Kidney (tissue), 13 donors: ENCODE measurements at regions not wholly inside any gene's neighbourhood (a gene's known extent, or its start where the extent isn't known, plus 50 kb on each side); places are given as distances from the start of the nearest gene placed in this dataset.

Source experiments
- DNase-seq, 5 donors: peaks; one replicate each; pipeline ENCODE4 v3.0.0-alpha.2; 2013 to 2020
- FAIRE-seq: peaks from 2 replicates; lab custom pipeline; 2012; peaks lifted over from hg19 to GRCh38; lab: Jason Lieb, UNC
- H3K27ac ChIP-seq, 2 donors: one replicate each; pipeline ENCODE4 v1.7.0; 2013; ENCODE audit warnings: low read depth in 2 of 2, low read length in 2 of 2, inconsistent platforms in 1 of 2
- H3K27me3 ChIP-seq: one replicate; pipeline ENCODE4 v1.7.1; 2013; ENCODE audit warnings: low read length, inconsistent platforms; ENCODE audit not compliant: control insufficient read depth, insufficient read depth
- H3K36me3 ChIP-seq, 3 donors: one replicate each; pipeline versions ENCODE4 v1.7.0 to v1.7.1; 2013; ENCODE audit warnings: low read length in 3 of 3, control low read depth in 1 of 3, inconsistent platforms in 1 of 3; ENCODE audit not compliant: insufficient read depth in 3 of 3, control insufficient read depth in 2 of 3
- H3K4me1 ChIP-seq, 3 donors: one replicate each; pipeline versions ENCODE4 v1.7.0 to v1.7.1; 2013; ENCODE audit warnings: low read length in 3 of 3, inconsistent platforms in 1 of 3, low read depth in 1 of 3; ENCODE audit not compliant: control insufficient read depth in 2 of 3, insufficient read depth in 2 of 3
- H3K4me3 ChIP-seq, 3 donors: one replicate each; pipeline versions ENCODE4 v1.7.0 to v1.8.1; 2013; ENCODE audit warnings: low read length in 3 of 3, control low read depth in 1 of 3, inconsistent platforms in 1 of 3
- H3K9ac ChIP-seq, 3 donors: one replicate each; pipeline versions ENCODE4 v1.7.0 to v1.7.1; 2013; ENCODE audit warnings: low read length in 3 of 3, control low read depth in 1 of 3, inconsistent platforms in 1 of 3
- H3K9me3 ChIP-seq, 3 donors: one replicate each; pipeline versions ENCODE4 v1.7.0 to v1.7.1; 2013; ENCODE audit warnings: low read length in 3 of 3, control low read depth in 1 of 3, inconsistent platforms in 1 of 3; ENCODE audit not compliant: control insufficient read depth in 2 of 3, insufficient read depth in 1 of 3
- CTCF ChIP-seq: IDR thresholded peaks from 3 replicates; pipeline ENCODE4 v1.5.1; 2012; ENCODE audit warnings: mild to moderate bottlenecking, moderate library complexity, borderline replicate concordance; ENCODE audit not compliant: insufficient read depth; ENCODE audit errors: extremely low read depth
- intact Hi-C: fragments of 100-400 bp; cut with DNase I; formaldehyde crosslinking; loops from one replicate; pipeline ENCODE4 v1.11.1; 2022
- donor health status: control.
- donor health status: control.
- donor health status: control.
- donor health status: control.
- donor health status: control.
- donor health status: DM: yes; HTN: yes; CAD: no.
- donor health status: Normal renal cell carcinoma (clear cell type).

- no peaks in the 10 kb centered on the region for H3K9me3 ChIP-seq
- no peaks in the 10 kb centered on the region for H3K27me3 ChIP-seq
- H3K4me1 ChIP-seq = no peaks in the 10 kb centered on the region
- DNase-seq (no peak), FAIRE-seq (no peak)
- TF ChIP-seq CTCF = no peak
- H3K4me3 ChIP-seq = no peak overlapping the region
- no peak overlapping the region for H3K27ac ChIP-seq
- no peak overlapping the region for H3K9ac ChIP-seq
- no peaks in the 10 kb centered on the region for H3K36me3 ChIP-seq
- intact Hi-C loops = no loop called here
Measured at GRCh38 chr14:54300881-54301280, 95.9 kb upstream of the CDKN3 start.

GRCh38 chr14:54301359-54301758 is 95.4 kb upstream of the CDKN3 start:
- intact Hi-C loops = no loop called here
- no peak for TF ChIP-seq CTCF
- FAIRE-seq (no peak), DNase-seq (no peak)
- Histone ChIP-seq H3K4me3 (no peak overlapping the region), H3K27ac (no peak overlapping the region), H3K9me3 (no peaks in the 10 kb centered on the region), H3K9ac (no peak overlapping the region), H3K27me3 (no peaks in the 10 kb centered on the region), H3K4me1 (no peaks in the 10 kb centered on the region), H3K36me3 (no peaks in the 10 kb centered on the region)

- Histone ChIP-seq H3K9me3 (no peaks in the 10 kb centered on the region), H3K4me1 (no peaks in the 10 kb centered on the region), H3K9ac (no peak overlapping the region), H3K4me3 (no peak overlapping the region), H3K36me3 (no peaks in the 10 kb centered on the region), H3K27ac (no peak overlapping the region), H3K27me3 (no peaks in the 10 kb centered on the region)
- no peak for DNase-seq
- TF ChIP-seq CTCF = no peak
- FAIRE-seq = no peak
- intact Hi-C loops = no loop called here
Measured at GRCh38 chr14:54306806-54307205, 90.0 kb upstream of the CDKN3 start.

- Histone ChIP-seq H3K27me3 (no peaks in the 10 kb centered on the region), H3K27ac (no peak overlapping the region), H3K4me3 (no peak overlapping the region), H3K9me3 (no peaks in the 10 kb centered on the region), H3K36me3 (no peaks in the 10 kb centered on the region), H3K9ac (no peak overlapping the region), H3K4me1 (peaks cover 0 to 4% (median 0%) of the 10 kb centered on the region in 3 donors)
- TF ChIP-seq CTCF = no peak
- intact Hi-C loops = no loop called here
- no peak for FAIRE-seq
- no peak for DNase-seq
Measured at GRCh38 chr14:54309615-54310014, 87.2 kb upstream of the CDKN3 start.
